ENCODE measurements at regions not wholly inside any gene's neighbourhood (a gene's known extent, or its start where the extent isn't known, plus 50 kb on each side); places are given as distances from the start of the nearest gene placed in this dataset.
A peak's percentile ranks its signal among the peaks of the same experiment; 100 is the strongest.
"Not testable (repeated sequence)": the region's sequence is repeated elsewhere in the genome, so short reads cannot be mapped to it uniquely, and the experiment has no call there.

DNA sequence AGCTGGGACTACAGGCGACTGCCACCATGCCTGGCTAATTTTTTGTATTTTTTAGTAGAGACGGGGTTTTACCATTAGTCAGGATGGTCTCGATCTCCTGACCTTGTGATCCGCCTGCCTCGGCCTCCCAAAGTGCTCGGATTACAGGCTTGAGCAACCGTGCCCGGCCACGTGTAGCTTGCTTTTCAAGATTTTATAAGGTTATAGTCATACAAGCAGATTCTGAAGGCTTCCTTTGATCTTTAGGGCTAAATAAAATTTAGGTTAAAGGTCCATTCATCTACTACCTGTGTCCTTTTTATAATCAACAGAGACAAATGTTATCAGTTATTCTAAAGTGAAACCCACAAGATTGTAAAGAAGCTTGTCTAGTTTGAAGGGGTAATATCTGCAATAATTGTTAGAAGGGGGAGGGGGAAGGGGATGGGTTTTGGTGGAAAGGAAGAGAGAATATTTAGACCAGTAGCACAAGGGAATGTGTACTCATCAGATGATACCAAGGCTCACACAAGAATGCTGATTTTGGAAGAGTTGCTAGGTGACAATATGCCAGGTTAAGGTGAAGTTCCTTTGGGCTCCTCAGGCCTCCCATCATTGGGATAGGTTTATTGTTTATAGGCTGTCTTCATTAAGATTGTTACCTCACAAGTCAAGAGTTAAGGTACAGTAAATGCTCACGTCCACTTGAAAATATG is 284.7 kb downstream of the ALDH8A1 start:
- DNase-seq, result no peak

- DNase-seq, result no peak
These were observed 285.9 kb downstream of the ALDH8A1 start for GRCh38 chr6:134663800-134664535.

- no peak for DNase-seq
These were observed 286.5 kb downstream of the ALDH8A1 start for GRCh38 chr6:134663356-134663755.

- DNase-seq, result no peak
These were observed 287.7 kb downstream of the ALDH8A1 start for GRCh38 chr6:134662077-134662700.

DNA sequence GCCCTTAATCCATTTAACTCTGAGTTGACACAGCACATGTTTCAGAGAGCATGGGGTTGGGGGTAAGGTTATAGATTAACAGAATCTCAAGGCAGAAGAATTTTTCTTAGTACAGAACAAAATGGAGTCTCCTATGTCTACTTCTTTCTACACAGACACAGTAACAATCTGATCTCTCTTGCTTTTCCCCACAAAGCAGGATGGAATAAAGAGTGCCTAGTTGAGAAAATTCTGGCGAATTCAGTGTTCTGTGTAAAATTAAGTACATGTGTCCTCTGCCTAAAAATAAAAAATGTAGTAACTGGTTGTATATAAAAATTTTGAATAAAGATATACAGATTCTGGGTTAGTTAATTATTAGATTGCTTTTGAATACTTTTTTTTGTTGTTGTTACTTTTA is 290.0 kb downstream of the ALDH8A1 start:
- not testable (repeated sequence) for DNase-seq

GRCh38 chr6:134658596-134658995 is 291.3 kb downstream of the ALDH8A1 start:
- no peak for DNase-seq

GRCh38 chr6:134657751-134658527 is 292.0 kb downstream of the ALDH8A1 start:
- no peak for DNase-seq

- DNase-seq, result no peak
These were observed 292.6 kb downstream of the ALDH8A1 start for GRCh38 chr6:134657343-134657742.

DNA sequence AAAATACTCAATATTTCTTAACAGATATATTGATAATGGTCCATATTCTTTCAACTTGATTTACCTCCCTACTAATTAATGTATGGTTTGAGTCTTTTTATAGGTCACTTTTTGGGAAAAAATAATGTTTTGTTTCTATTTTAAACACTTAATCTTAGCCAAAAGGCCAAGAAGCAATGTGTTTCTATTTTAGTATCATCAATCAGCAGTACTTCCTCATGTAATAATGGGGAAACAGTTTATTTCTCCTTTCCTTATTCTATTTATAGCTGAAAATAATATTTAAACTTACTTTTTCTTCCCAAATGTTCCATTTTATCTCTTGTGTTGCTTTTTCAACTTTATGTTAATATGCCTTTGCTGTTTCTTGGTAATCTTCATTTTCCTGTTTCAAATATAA is 295.1 kb downstream of the ALDH8A1 start:
- no peak for DNase-seq

GRCh38 chr6:134651519-134651918 is 298.4 kb downstream of the ALDH8A1 start:
- DNase-seq, result no peak

DNA sequence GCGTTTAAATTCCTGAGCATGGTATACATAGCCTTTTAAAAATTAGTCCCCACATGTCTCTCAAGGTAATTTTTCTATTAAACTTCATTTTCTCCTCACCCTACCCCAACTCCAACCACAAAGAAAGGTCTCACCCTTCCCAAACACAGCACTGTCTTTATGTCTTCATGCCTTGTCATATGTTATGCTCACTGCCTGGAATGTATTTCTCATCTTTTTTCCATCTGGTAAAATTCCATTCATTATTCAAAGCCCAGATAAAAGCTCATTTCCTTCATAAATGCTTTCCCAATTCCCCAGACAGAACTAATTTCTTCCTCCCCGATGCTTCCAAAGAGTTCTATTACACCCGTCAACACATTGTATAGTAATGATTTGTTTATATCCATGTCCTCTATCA is 302.0 kb downstream of the ALDH8A1 start:
- DNase-seq, result no peak

GRCh38 chr6:134642819-134643218 is 307.1 kb downstream of the ALDH8A1 start:
- no peak for DNase-seq

GRCh38 chr6:134642279-134642678 is 307.6 kb downstream of the ALDH8A1 start:
- no peak for DNase-seq

DNA sequence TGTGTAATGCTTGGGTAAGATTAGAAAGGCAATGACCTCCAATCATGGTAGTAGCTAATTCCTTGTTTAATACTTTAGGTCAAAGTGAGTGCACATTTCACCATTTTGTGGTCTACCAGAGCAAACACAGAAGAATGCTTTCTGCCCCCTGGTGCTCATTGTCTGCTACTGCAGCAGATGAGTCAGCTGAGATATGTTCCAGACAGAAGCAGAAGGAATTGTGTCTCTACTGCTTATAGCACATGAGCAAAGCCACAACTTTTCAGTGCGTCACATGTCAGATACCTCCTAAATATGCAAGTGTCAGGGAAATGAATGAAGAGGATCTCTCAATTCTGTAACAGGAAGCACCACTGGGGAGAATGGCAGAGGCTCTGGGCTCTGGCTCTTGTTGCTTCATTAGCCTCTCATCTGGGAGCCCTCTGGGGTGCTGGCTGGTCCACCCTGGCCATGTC is 308.9 kb downstream of the ALDH8A1 start:
- peak; percentile 70 for DNase-seq

- no peak for DNase-seq
These were observed 309.7 kb downstream of the ALDH8A1 start for GRCh38 chr6:134640229-134640628.

GRCh38 chr6:134637847-134638437 is 312.0 kb downstream of the ALDH8A1 start:
- no peak for DNase-seq

GRCh38 chr6:134637282-134637681 is 312.6 kb downstream of the ALDH8A1 start:
- no peak for DNase-seq

DNA sequence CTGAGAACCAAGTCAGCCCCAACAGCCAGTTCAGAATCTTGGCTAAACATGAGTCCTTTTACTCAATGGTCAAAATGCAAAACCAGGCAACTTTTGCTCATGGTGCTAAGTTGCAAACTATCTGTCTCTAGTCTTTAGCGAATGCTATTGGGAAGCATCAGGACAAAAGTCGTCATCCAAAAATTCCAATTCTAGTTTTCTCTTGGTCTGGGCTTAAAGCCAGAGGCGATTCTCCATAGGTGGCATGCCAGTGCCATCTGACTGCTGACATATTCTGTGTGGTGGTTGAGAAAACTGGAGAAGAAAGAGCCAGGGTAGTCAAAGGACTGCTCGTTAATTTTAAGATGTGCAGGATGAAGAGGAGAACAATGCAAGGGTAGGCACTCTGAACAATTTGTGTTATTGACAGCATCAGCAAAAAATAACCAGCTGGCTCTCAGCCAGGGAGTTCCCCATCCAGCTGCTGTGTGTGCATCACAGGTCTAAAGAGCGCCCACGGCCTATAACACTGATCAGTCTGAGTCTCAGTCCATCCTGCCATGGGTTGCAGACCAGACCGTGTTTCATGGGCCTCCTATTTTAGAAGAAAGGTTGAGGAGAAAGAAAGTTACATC is 313.6 kb downstream of the ALDH8A1 start:
- DNase-seq, result peak; percentile 78

DNA sequence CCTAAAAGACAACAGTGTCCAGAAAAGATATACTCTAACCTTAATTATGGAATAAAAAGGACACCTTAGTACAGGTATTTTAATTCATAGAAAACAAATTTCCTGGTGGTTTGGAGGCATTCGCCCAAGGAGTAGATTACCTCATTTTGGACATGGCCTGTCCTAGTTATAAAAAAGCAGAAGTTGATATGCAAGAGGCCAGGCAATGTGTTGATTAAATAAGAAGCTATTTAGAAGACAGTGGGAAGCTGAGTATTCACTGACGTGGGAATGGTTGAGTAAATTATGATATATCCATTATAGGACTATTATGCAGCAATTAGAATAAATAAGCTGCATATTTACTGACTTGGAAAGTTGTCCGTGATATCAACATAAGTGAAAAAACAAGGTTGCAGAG is 314.9 kb downstream of the ALDH8A1 start:
- no peak for DNase-seq

DNA sequence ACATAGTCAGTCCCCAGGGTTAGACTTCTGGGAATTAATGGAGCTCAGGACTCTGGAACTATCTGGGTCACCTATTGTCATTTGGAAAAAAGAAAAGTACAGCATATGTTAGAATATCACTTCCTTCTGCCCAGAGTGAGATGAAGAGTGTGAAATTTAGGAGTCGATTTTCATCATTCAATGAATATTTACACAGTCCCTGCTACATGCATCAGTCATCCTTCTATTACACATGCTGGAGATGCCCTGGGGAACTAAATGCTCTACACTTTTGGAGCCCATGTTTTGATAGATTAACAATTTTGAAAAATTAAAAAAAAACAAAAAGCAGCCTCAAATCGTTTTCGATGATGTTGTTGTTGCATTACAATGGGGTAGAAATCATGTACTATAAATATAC is 315.4 kb downstream of the ALDH8A1 start:
- no peak for DNase-seq

- not testable (repeated sequence) for DNase-seq
These were observed 315.3 kb upstream of the SGK1 start for GRCh38 chr6:134632982-134633940.

Data from RPMI8226 (cell line).